HepG2 (cell line): ENCODE measurements at regions not wholly inside any gene's neighbourhood (a gene's known extent, or its start where the extent isn't known, plus 50 kb on each side); places are given as distances from the start of the nearest gene placed in this dataset.

Experiments
- ATAC-seq: fragments of 200-7000 bp; cut with Tn5 transposase; 3 replicates; pipeline ENCODE4 v1.9.1; 2020; ENCODE audit warnings: mild to moderate bottlenecking, moderate library complexity
- BruUV-seq: library from RNA; stranded (reverse); fragments of 400-500 nt; replicated peaks from 2 replicates; lab custom pipeline; 2021; lab: Mats Ljungman, UMichigan
- CTCF ChIA-PET: fragments of 300-600 bp; formaldehyde crosslinking; extraction: SDS; loops from one replicate; lab custom pipeline; 2021; ENCODE audit warnings: low total read pairs, inconsistent platforms, low intra/inter-chr PET ratio; lab: Yijun Ruan, JAX
- POLR2A ChIA-PET: fragments of 350-600 bp; sonication (Branson Sonifier 250); formaldehyde crosslinking; loops from one replicate; lab custom pipeline; 2020; ENCODE audit warnings: antibody characterized with exemption, inconsistent platforms; lab: Yijun Ruan, JAX
- DNase-seq: peaks from one replicate; pipeline ENCODE4 v3.0.0-alpha.2; 2015; ENCODE audit warnings: low spot score
- FAIRE-seq: peaks from 3 replicates; lab custom pipeline; 2011; peaks lifted over from hg19 to GRCh38; lab: Jason Lieb, UNC
- H2AFZ ChIP-seq: one replicate; pipeline ENCODE4 v1.6.1; 2011; ENCODE audit warnings: low read length, inconsistent platforms
- H3K27ac ChIP-seq: fragments of 300-600 bp; 3 replicates; pipeline ENCODE4 v1.8.0; 2011; ENCODE audit warnings: mixed run types, mild to moderate bottlenecking, mixed read lengths, low read length, inconsistent platforms; ENCODE audit not compliant: insufficient read depth; ENCODE audit errors: extremely low read length
- H3K27me3 ChIP-seq, 2 experiments: fragments of 200-600 bp in 1 of 2; 2 replicates in 1 of 2; 3 replicates in 1 of 2; pipeline versions ENCODE4 v1.6.0 to v1.8.0; 2011; ENCODE audit warnings: low read length in 2 of 2, mild to moderate bottlenecking in 2 of 2, moderate library complexity in 2 of 2, inconsistent platforms in 1 of 2; ENCODE audit not compliant: insufficient read depth in 2 of 2, control insufficient read depth in 1 of 2
- H3K36me3 ChIP-seq, 2 experiments: fragments of 200-600 bp in 1 of 2; replicated peaks in 1 of 2; 2 replicates in 1 of 2; 3 replicates in 1 of 2; pipeline versions ENCODE4 v1.5.1 to v1.8.0; 2011; ENCODE audit warnings: low read length in 2 of 2, inconsistent platforms in 1 of 2; ENCODE audit not compliant: insufficient read depth in 2 of 2, control insufficient read depth in 1 of 2
- H3K4me1 ChIP-seq: 2 replicates; pipeline ENCODE4 v1.5.1; 2012; ENCODE audit warnings: low read length, inconsistent platforms; ENCODE audit not compliant: insufficient read depth
- H3K4me2 ChIP-seq: 2 replicates; pipeline ENCODE4 v1.6.0; 2011; ENCODE audit warnings: low read depth, low read length, inconsistent platforms
- H3K4me3 ChIP-seq, 3 experiments: fragments of 200-600 bp in 1 of 3; sonication (generic), shearing (Covaris generic) in 1 of 3; replicated peaks in 1 of 3; 2 replicates each; pipeline ENCODE4 v1.5.1; 2011 to 2016; ENCODE audit warnings: low read length in 3 of 3, inconsistent platforms in 2 of 3, low read depth in 2 of 3, mild to moderate bottlenecking in 2 of 3, control low read depth in 1 of 3, mixed read lengths in 1 of 3; ENCODE audit not compliant: insufficient read depth in 1 of 3
- H3K79me2 ChIP-seq: one replicate; pipeline ENCODE4 v1.6.1; 2011; ENCODE audit warnings: low read length, inconsistent platforms; ENCODE audit not compliant: insufficient read depth
- H3K9ac ChIP-seq: 2 replicates; pipeline ENCODE4 v1.6.0; 2011; ENCODE audit warnings: mild to moderate bottlenecking, low read depth, low read length, inconsistent platforms; ENCODE audit not compliant: insufficient read depth
- H3K9me3 ChIP-seq: 2 replicates; pipeline ENCODE4 v1.5.1; 2012; ENCODE audit warnings: mild to moderate bottlenecking, low read length
- H4K20me1 ChIP-seq: 2 replicates; pipeline ENCODE4 v1.6.0; 2011; ENCODE audit warnings: inconsistent platforms, mild to moderate bottlenecking, low read length, moderate library complexity; ENCODE audit not compliant: insufficient read depth
- AKAP8 ChIP-seq: sonication (generic); formaldehyde crosslinking; IDR thresholded peaks from 2 replicates; pipeline ENCODE4 v1.5.1; 2020; ENCODE audit warnings: mild to moderate bottlenecking, missing genetic modification reagents
- ATF7 ChIP-seq, 2 experiments: fragments of 450-650 bp in 1 of 2; sonication (generic) in 1 of 2; formaldehyde crosslinking in 1 of 2; IDR thresholded peaks; 2 replicates each; pipeline versions ENCODE4 v1.4.0 to v1.6.1; 2016 to 2020; ENCODE audit warnings: antibody characterized with exemption in 1 of 2, mild to moderate bottlenecking in 1 of 2, missing genetic modification reagents in 1 of 2
- CAMTA2 ChIP-seq: sonication (generic); formaldehyde crosslinking; IDR thresholded peaks from 2 replicates; pipeline ENCODE4 v1.4.0; 2020; ENCODE audit warnings: mild to moderate bottlenecking, missing genetic modification reagents, borderline replicate concordance
- GTF3A ChIP-seq: sonication (generic); formaldehyde crosslinking; conservative IDR thresholded peaks from 2 replicates; pipeline ENCODE4 v1.4.0; 2020; ENCODE audit warnings: mild to moderate bottlenecking, missing genetic modification reagents
- HNRNPK ChIP-seq: fragments of 200-400 bp; formaldehyde crosslinking; IDR thresholded peaks from 2 replicates; pipeline ENCODE4 v1.6.1; 2018; ENCODE audit warnings: low read length, low read depth, moderate library complexity, mild to moderate bottlenecking; ENCODE audit not compliant: poor library complexity, severe bottlenecking
- NFATC3 ChIP-seq: sonication (generic); formaldehyde crosslinking; IDR thresholded peaks from 2 replicates; pipeline ENCODE4 v1.5.1; 2020; ENCODE audit warnings: mild to moderate bottlenecking, missing genetic modification reagents
- SMC3 ChIP-seq: IDR thresholded peaks from 2 replicates; pipeline ENCODE4 v1.6.1; 2011; ENCODE audit warnings: low read length, improper control_type of control experiment
- TEAD2 ChIP-seq: sonication (generic); formaldehyde crosslinking; IDR thresholded peaks from 2 replicates; pipeline ENCODE4 v1.9.0; 2021; ENCODE audit warnings: missing genetic modification reagents
- WGBS: methylation state at CpG from one replicate; pipeline ENCODE4 v1.1.6; 2017; ENCODE audit warnings: low lambda C conversion rate; 5-methylcytosine and 5-hydroxymethylcytosine counted together
- in situ Hi-C: cut with HindIII; loops from 2 replicates; pipeline ENCODE4 v1.10.0; 2017; ENCODE audit warnings: low pct_unique_long_range_greater_than_20kb; ENCODE audit not compliant: extremely low pct_ligation_motif_present
- intact Hi-C: fragments of 100-400 bp; cut with micrococcal nuclease; formaldehyde crosslinking; loops from one replicate; pipeline ENCODE4 v1.10.0; 2022; ENCODE audit not compliant: unreplicated experiment
- TF ChIP-seq, protein P1 (sequence below): sonication (generic); formaldehyde crosslinking; IDR thresholded peaks from one replicate; pipeline ENCODE4 v1.5.1; 2020; ENCODE audit warnings: mild to moderate bottlenecking, missing genetic modification reagents; ENCODE audit errors: not compliant biosample characterization
- TF ChIP-seq, protein P2 (sequence below): sonication (generic); formaldehyde crosslinking; IDR thresholded peaks from 2 replicates; pipeline ENCODE4 v1.8.1; 2023; ENCODE audit warnings: mild to moderate bottlenecking, missing genetic modification reagents, borderline replicate concordance
- TF ChIP-seq, protein P3 (sequence below): fragments of 450-650 bp; IDR thresholded peaks from 2 replicates; pipeline ENCODE4 v1.6.1; 2016
- TF ChIP-seq, protein P4 (sequence below): IDR thresholded peaks from 2 replicates; pipeline ENCODE4 v1.6.1; 2016; ENCODE audit warnings: mild to moderate bottlenecking, missing biosample characterization, missing genetic modification reagents

DNA sequence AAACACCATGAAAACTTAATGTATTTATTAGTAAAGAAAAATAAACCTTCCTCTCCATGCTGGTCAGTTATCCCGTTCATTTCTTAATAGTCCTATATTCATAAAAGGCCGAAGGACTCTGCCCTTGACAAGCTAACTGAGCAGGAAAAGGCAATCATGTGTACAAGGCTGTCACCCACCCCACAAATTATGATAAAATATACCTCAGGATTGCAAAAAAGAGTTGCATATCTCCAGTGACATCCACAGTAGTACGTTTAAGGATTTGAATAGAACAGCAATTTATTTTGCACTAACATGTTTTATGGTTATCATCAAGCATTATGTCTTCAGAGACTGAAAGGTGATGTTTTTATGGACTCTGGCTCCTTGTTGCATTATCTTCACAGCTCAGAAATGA is 157.6 kb downstream of the FOXB1 start (continued):
- no peak for TF ChIP-seq ATF7 (IDR thresholded peaks at IDR 0.05)
- TF ChIP-seq ATF7 (CRISPR knock-in tag; IDR thresholded peaks at IDR 0.05): no peak
- TF ChIP-seq, all 625 proteins: peak for 0

DNA sequence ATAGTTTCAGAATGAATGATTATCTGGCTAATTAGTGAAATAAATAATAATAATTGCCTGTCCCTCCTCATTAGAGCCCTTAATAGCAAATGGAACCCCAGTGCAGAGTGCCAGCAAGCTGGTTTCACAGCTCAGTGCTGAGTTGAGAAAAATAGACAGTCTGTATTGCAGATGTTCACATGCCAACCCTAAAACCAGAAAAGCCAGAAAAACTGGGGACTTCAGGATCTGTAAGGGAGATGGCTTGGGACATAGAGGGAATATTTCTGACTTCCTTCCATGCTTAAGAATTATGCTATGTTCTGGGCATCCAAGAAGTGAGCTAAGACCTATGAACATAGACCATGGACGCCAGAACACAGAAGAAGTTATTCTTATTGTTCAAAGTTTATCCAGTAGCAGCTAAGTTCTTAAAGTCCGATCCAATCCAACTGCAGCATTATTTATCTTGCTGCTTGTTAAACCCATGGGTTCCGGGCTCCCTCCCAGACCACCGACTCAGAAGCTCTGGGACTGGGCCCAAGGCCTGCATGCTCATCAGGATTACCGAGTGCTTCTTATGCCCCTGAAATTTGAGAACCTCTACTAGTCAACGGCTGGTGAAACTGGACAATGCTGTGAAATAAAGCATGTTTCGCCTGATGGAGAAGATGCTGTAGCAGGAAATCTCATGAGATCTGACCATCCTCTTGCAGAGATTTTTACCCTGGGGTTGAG is 158.3 kb downstream of the FOXB1 start:
- 0% methylated on average over 7 of the region's 7 CpGs for WGBS
- H3K9ac ChIP-seq: no peak overlapping the region
- H4K20me1 ChIP-seq: no peaks in the 10 kb centered on the region
- POLR2A ChIA-PET: no interaction called here
- FAIRE-seq (no peak), DNase-seq (no peak), ATAC-seq (no peak)
- H3K27ac ChIP-seq: no peak overlapping the region
- CTCF ChIA-PET: no interaction called here
- no peak overlapping the region for H3K4me3 ChIP-seq
- intact Hi-C loops (no loop called here), in situ Hi-C loops (no loop called here)
- no peaks in the 10 kb centered on the region for H3K9me3 ChIP-seq
- no peaks in the 10 kb centered on the region for H3K4me1 ChIP-seq
- no peak overlapping the region for H2AFZ ChIP-seq
- H3K27me3 ChIP-seq: peaks cover 1 to 17% of the 10 kb centered on the region in 2 experiments; a peak in 3 of 5 replicates
- no TSS peak for BruUV-seq
- no peak overlapping the region for H3K4me2 ChIP-seq
- H3K36me3 ChIP-seq: no peaks in the 10 kb centered on the region
- H3K79me2 ChIP-seq: no peaks in the 10 kb centered on the region
- TF ChIP-seq TEAD2 (CRISPR knock-in tag) (no peak), CAMTA2 (CRISPR knock-in tag) (no peak), HNRNPK (no peak), AKAP8 (CRISPR knock-in tag) (no peak), SMC3 (no peak), NFATC3 (CRISPR knock-in tag) (no peak), GTF3A (CRISPR knock-in tag) (no peak)
- TF ChIP-seq, protein P1, sequence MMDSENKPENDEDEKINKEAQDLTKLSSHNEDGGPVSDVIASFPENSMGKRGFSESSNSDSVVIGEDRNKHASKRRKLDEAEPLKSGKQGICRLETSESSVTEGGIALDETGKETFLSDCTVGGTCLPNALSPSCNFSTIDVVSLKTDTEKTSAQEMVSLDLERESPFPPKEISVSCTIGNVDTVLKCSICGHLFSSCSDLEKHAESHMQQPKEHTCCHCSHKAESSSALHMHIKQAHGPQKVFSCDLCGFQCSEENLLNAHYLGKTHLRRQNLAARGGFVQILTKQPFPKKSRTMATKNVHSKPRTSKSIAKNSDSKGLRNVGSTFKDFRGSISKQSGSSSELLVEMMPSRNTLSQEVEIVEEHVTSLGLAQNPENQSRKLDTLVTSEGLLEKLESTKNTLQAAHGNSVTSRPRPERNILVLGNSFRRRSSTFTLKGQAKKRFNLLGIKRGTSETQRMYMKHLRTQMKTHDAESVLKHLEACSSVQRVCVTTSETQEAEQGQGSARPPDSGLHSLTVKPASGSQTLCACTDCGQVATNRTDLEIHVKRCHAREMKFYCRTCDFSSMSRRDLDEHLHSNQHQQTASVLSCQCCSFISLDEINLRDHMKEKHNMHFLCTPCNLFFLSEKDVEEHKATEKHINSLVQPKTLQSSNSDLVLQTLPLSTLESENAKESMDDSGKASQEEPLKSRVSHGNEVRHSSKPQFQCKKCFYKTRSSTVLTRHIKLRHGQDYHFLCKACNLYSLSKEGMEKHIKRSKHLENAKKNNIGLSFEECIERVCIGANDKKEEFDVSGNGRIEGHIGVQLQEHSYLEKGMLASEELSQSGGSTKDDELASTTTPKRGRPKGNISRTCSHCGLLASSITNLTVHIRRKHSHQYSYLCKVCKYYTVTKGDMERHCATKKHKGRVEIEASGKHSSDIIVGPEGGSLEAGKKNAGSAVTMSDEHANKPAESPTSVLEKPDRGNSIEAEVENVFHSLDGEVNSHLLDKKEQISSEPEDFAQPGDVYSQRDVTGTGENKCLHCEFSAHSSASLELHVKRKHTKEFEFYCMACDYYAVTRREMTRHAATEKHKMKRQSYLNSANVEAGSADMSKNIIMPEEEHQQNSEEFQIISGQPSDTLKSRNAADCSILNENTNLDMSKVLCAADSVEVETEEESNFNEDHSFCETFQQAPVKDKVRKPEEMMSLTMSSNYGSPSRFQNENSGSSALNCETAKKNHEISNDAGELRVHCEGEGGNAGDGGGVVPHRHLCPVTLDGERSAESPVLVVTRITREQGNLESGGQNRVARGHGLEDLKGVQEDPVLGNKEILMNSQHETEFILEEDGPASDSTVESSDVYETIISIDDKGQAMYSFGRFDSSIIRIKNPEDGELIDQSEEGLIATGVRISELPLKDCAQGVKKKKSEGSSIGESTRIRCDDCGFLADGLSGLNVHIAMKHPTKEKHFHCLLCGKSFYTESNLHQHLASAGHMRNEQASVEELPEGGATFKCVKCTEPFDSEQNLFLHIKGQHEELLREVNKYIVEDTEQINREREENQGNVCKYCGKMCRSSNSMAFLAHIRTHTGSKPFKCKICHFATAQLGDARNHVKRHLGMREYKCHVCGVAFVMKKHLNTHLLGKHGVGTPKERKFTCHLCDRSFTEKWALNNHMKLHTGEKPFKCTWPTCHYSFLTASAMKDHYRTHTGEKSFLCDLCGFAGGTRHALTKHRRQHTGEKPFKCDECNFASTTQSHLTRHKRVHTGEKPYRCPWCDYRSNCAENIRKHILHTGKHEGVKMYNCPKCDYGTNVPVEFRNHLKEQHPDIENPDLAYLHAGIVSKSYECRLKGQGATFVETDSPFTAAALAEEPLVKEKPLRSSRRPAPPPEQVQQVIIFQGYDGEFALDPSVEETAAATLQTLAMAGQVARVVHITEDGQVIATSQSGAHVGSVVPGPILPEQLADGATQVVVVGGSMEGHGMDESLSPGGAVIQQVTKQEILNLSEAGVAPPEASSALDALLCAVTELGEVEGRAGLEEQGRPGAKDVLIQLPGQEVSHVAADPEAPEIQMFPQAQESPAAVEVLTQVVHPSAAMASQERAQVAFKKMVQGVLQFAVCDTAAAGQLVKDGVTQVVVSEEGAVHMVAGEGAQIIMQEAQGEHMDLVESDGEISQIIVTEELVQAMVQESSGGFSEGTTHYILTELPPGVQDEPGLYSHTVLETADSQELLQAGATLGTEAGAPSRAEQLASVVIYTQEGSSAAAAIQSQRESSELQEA (CRISPR knock-in tag): no peak
- TF ChIP-seq, protein P2, sequence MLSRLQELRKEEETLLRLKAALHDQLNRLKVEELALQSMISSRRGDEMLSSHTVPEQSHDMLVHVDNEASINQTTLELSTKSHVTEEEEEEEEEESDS (CRISPR knock-in tag): no peak
- TF ChIP-seq, protein P3, sequence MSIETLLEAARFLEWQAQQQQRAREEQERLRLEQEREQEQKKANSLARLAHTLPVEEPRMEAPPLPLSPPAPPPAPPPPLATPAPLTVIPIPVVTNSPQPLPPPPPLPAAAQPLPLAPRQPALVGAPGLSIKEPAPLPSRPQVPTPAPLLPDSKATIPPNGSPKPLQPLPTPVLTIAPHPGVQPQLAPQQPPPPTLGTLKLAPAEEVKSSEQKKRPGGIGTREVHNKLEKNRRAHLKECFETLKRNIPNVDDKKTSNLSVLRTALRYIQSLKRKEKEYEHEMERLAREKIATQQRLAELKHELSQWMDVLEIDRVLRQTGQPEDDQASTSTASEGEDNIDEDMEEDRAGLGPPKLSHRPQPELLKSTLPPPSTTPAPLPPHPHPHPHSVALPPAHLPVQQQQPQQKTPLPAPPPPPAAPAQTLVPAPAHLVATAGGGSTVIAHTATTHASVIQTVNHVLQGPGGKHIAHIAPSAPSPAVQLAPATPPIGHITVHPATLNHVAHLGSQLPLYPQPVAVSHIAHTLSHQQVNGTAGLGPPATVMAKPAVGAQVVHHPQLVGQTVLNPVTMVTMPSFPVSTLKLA: no peak
- TF ChIP-seq, protein P4, sequence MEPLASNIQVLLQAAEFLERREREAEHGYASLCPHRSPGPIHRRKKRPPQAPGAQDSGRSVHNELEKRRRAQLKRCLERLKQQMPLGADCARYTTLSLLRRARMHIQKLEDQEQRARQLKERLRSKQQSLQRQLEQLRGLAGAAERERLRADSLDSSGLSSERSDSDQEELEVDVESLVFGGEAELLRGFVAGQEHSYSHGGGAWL (CRISPR knock-in tag): no peak
